HUES6 (cell line): ENCODE measurements at regions not wholly inside any gene's neighbourhood (a gene's known extent, or its start where the extent isn't known, plus 50 kb on each side); places are given as distances from the start of the nearest gene placed in this dataset.
"Not testable (repeated sequence)": the region's sequence is repeated elsewhere in the genome, so short reads cannot be mapped to it uniquely, and the experiment has no call there.

Experiments used
- H3K27ac ChIP-seq: 2 replicates; pipeline ENCODE4 v1.7.0; 2013; ENCODE audit warnings: low read depth, mild to moderate bottlenecking, low read length, inconsistent platforms
- H3K27me3 ChIP-seq: 2 replicates; pipeline ENCODE4 v1.6.1; 2013; ENCODE audit warnings: low read length; ENCODE audit not compliant: control insufficient read depth, insufficient read depth
- H3K36me3 ChIP-seq: 2 replicates; pipeline ENCODE4 v1.6.1; 2013; ENCODE audit warnings: low read length; ENCODE audit not compliant: control insufficient read depth, insufficient read depth
- H3K4me1 ChIP-seq: 2 replicates; pipeline ENCODE4 v1.6.1; 2013; ENCODE audit warnings: low read length; ENCODE audit not compliant: control insufficient read depth, insufficient read depth
- H3K4me3 ChIP-seq: 2 replicates; pipeline ENCODE4 v1.5.1; 2013; ENCODE audit warnings: low read depth, low read length
- H3K9ac ChIP-seq: one replicate; pipeline ENCODE4 v1.6.1; 2013; ENCODE audit warnings: mild to moderate bottlenecking, low read length
- H3K9me3 ChIP-seq: 2 replicates; pipeline ENCODE4 v1.6.1; 2013; ENCODE audit warnings: low read depth, low read length; ENCODE audit not compliant: control insufficient read depth, insufficient read depth

- not testable (repeated sequence) for H3K9ac ChIP-seq, H3K4me3 ChIP-seq, H3K9me3 ChIP-seq, H3K4me1 ChIP-seq, H3K27ac ChIP-seq, H3K27me3 ChIP-seq, H3K36me3 ChIP-seq
These were observed 180.5 kb upstream of the TBX18 start for GRCh38 chr6:84944926-84945325.

DNA sequence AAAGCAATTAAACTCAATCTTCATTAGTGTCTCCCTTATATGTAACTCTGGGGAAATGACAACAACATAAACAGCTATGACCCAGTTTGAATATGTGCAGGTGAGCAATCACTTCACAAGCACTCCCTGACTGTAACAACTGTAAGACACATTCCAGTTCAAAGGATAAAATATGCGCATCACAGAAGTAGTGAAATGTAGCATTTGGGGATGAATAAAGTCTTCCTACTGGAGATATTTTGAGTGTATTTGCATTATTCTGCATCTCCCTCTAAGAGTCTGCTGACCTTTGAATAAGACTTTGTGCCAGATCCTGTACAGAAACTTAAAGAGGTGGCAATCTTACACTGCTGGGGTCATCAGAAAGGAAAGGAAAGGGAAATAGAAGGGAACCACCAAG, 179.5 kb upstream of the TBX18 start:
- Histone ChIP-seq H3K9me3 (no peaks in the 10 kb centered on the region), H3K27ac (no peak overlapping the region), H3K9ac (no peak overlapping the region), H3K4me3 (no peak overlapping the region), H3K36me3 (no peaks in the 10 kb centered on the region), H3K4me1 (0 out of 2 replicates have a peak, but pooled peaks cover 4% of the 10 kb centered on the region), H3K27me3 (no peaks in the 10 kb centered on the region)

DNA sequence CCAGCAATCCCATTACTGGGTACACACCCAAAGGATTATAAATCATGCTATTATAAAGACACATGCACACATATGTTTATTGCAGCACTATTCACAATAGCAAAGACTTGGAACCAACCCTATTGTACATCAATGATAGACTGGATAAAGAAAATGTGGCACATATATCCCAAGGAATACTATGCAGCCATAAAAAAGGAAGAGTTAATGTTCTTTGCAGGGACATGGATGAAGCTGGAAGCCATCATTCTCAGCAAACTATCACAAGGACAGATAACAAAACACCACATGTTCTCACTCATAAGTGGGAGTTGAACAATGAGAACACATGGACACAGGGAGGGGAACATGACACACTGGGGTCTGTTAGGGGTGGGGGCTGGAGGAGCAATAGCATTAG, 177.2 kb upstream of the TBX18 start:
- H3K27me3 ChIP-seq, H3K9ac ChIP-seq, H3K27ac ChIP-seq, H3K36me3 ChIP-seq, H3K9me3 ChIP-seq, H3K4me1 ChIP-seq, H3K4me3 ChIP-seq: not testable (repeated sequence)

GRCh38 chr6:84929212-84929611, 164.8 kb upstream of the TBX18 start:
- no peaks in the 10 kb centered on the region for H3K27me3 ChIP-seq
- no peak overlapping the region for H3K9ac ChIP-seq
- no peak overlapping the region for H3K27ac ChIP-seq
- no peaks in the 10 kb centered on the region for H3K4me1 ChIP-seq
- H3K4me3 ChIP-seq: no peak overlapping the region
- H3K9me3 ChIP-seq: no peaks in the 10 kb centered on the region
- no peaks in the 10 kb centered on the region for H3K36me3 ChIP-seq

GRCh38 chr6:84927551-84927950, 163.2 kb upstream of the TBX18 start:
- Histone ChIP-seq H3K9ac (no peak overlapping the region), H3K36me3 (no peaks in the 10 kb centered on the region), H3K27ac (no peak overlapping the region), H3K9me3 (no peaks in the 10 kb centered on the region), H3K4me1 (no peaks in the 10 kb centered on the region), H3K4me3 (no peak overlapping the region), H3K27me3 (no peaks in the 10 kb centered on the region)

- Histone ChIP-seq H3K9ac (no peak overlapping the region), H3K9me3 (no peaks in the 10 kb centered on the region), H3K27me3 (no peaks in the 10 kb centered on the region), H3K4me1 (no peaks in the 10 kb centered on the region), H3K27ac (no peak overlapping the region), H3K36me3 (no peaks in the 10 kb centered on the region), H3K4me3 (no peak overlapping the region)
These were observed 162.1 kb upstream of the TBX18 start for GRCh38 chr6:84926189-84927155.

GRCh38 chr6:84921891-84922290, 157.5 kb upstream of the TBX18 start:
- no peaks in the 10 kb centered on the region for H3K36me3 ChIP-seq
- no peaks in the 10 kb centered on the region for H3K9me3 ChIP-seq
- H3K27ac ChIP-seq: no peak overlapping the region
- H3K27me3 ChIP-seq: no peaks in the 10 kb centered on the region
- no peaks in the 10 kb centered on the region for H3K4me1 ChIP-seq
- H3K9ac ChIP-seq: no peak overlapping the region
- H3K4me3 ChIP-seq: no peak overlapping the region

GRCh38 chr6:84920021-84920420, 155.6 kb upstream of the TBX18 start:
- Histone ChIP-seq H3K27ac (no peak overlapping the region), H3K36me3 (no peaks in the 10 kb centered on the region), H3K9ac (no peak overlapping the region), H3K9me3 (no peaks in the 10 kb centered on the region), H3K4me1 (no peaks in the 10 kb centered on the region), H3K4me3 (no peak overlapping the region), H3K27me3 (no peaks in the 10 kb centered on the region)

DNA sequence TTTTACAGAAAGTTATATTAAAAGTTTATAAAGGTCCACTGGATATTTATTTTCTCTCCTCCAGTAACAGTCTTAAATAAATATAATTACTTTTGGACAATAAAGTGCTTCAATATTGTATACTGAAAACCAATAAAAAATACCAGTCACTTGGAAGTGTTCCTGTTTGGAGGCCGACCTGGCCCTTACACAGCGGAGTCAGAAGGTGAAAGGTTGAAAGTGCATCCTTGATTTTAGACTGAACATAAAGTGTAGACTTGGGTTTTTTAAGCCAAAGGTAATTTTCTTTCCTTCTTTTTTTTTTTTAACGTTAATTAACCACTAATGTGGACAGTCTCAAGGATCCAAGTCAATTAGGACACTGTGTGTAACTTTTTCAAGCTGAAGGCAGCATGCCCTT, 152.3 kb upstream of the TBX18 start:
- H3K27ac ChIP-seq: no peak overlapping the region
- no peak overlapping the region for H3K9ac ChIP-seq
- no peaks in the 10 kb centered on the region for H3K36me3 ChIP-seq
- no peaks in the 10 kb centered on the region for H3K9me3 ChIP-seq
- H3K4me1 ChIP-seq: no peaks in the 10 kb centered on the region
- H3K4me3 ChIP-seq: no peak overlapping the region
- no peaks in the 10 kb centered on the region for H3K27me3 ChIP-seq

DNA sequence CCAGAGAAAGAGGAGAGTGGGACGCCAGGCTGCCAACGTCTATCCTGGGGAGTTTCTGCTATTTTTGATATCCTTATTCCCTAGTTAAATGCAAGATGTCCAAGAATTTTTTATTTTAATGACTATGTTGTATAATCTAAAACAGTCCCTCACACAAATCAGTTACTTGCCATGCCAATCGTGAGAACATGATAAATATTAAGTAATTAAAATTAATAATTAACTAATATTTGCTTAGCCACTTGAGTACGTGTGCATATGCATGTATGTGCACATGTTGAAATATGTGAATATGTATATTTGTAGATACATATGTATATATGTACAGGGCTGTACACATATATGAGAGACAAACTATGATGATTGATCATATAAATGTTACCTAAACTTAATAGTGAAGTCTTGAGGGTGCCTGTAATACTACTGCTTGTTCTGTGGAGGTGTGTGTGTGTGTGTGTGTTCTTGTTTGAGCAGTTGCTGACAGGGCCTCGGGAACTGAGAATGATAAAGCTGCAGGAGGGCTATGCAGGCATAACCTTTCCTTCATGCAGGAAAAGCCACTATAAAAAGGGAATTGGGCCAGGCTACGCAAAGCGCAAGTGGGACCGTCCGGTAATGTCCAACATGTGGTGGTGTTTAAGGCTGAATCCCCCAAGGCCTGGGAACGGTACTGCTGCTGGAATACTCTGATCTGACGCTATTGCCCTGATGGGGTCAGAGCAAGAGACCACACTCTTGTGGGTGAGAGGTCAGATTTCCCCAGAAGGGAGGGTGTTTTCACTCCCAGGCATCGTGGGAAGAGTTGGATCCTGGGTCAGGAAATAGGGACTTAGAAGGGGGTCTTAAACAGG, 148.3 kb upstream of the TBX18 start:
- H3K9ac ChIP-seq: no peak overlapping the region

More for the DNA sequence above, 148.3 kb upstream of the TBX18 start:
- H3K9me3 ChIP-seq: no peaks in the 10 kb centered on the region
- H3K4me1 ChIP-seq: peaks cover 8% of the 10 kb centered on the region
- no peaks in the 10 kb centered on the region for H3K27me3 ChIP-seq
- no peaks in the 10 kb centered on the region for H3K36me3 ChIP-seq
- H3K4me3 ChIP-seq: no peak overlapping the region
- no peak overlapping the region for H3K27ac ChIP-seq
